ENCODE measurements at regions not wholly inside any gene's neighbourhood (a gene's known extent, or its start where the extent isn't known, plus 50 kb on each side); places are given as distances from the start of the nearest gene placed in this dataset.

GRCh38 chr4:152072001-152072485, 311.2 kb upstream of the GATB start:
- Histone ChIP-seq H3K36me3 (no peaks in the 10 kb centered on the region), H3K27me3 (no peaks in the 10 kb centered on the region), H3K27ac (no peak overlapping the region), H3K4me3 (no peak overlapping the region), H3K9me3 (no peaks in the 10 kb centered on the region), H3K4me1 (no peaks in the 10 kb centered on the region)
- TF ChIP-seq POLR2A (IDR thresholded peaks at IDR 0.05): no peak
- TF ChIP-seq CTCF (IDR thresholded peaks at IDR 0.05): no peak
- intact Hi-C loops (cut with DNase I; ENCODE audit: low total_unique reads): no loop called here
- no peak for DNase-seq

- no peaks in the 10 kb centered on the region for H3K36me3 ChIP-seq
- no peak overlapping the region for H3K4me3 ChIP-seq
- no peaks in the 10 kb centered on the region for H3K9me3 ChIP-seq
- no peaks in the 10 kb centered on the region for H3K4me1 ChIP-seq
- H3K27me3 ChIP-seq: no peaks in the 10 kb centered on the region
- TF ChIP-seq CTCF (IDR thresholded peaks at IDR 0.05) (no peak), POLR2A (IDR thresholded peaks at IDR 0.05) (no peak)
- no peak for DNase-seq
- H3K27ac ChIP-seq: no peak overlapping the region
- intact Hi-C loops (cut with DNase I; ENCODE audit: low total_unique reads): no loop called here
Observed at GRCh38 chr4:152070854-152071253, 310.0 kb upstream of the GATB start.

- no peak for DNase-seq
- TF ChIP-seq POLR2A (IDR thresholded peaks at IDR 0.05) (no peak), CTCF (IDR thresholded peaks at IDR 0.05) (no peak)
- Histone ChIP-seq H3K36me3 (no peaks in the 10 kb centered on the region), H3K9me3 (no peaks in the 10 kb centered on the region), H3K4me3 (no peak overlapping the region), H3K27ac (no peak overlapping the region), H3K4me1 (no peaks in the 10 kb centered on the region), H3K27me3 (no peaks in the 10 kb centered on the region)
- intact Hi-C loops (cut with DNase I; ENCODE audit: low total_unique reads): no loop called here
Observed at GRCh38 chr4:152068866-152069265, 308.1 kb upstream of the GATB start.

- intact Hi-C loops (cut with DNase I; ENCODE audit: low total_unique reads): no loop called here
- Histone ChIP-seq H3K4me3 (no peak overlapping the region), H3K36me3 (no peaks in the 10 kb centered on the region), H3K4me1 (no peaks in the 10 kb centered on the region), H3K27me3 (no peaks in the 10 kb centered on the region), H3K27ac (no peak overlapping the region), H3K9me3 (no peaks in the 10 kb centered on the region)
- no peak for DNase-seq
- TF ChIP-seq CTCF (IDR thresholded peaks at IDR 0.05) (no peak), POLR2A (IDR thresholded peaks at IDR 0.05) (no peak)
Observed at GRCh38 chr4:152065545-152065944, 304.7 kb upstream of the GATB start.

GRCh38 chr4:152064753-152065152, 303.9 kb upstream of the GATB start:
- TF ChIP-seq POLR2A (IDR thresholded peaks at IDR 0.05): no peak
- no peak for TF ChIP-seq CTCF (IDR thresholded peaks at IDR 0.05)
- Histone ChIP-seq H3K9me3 (no peaks in the 10 kb centered on the region), H3K4me3 (no peak overlapping the region), H3K36me3 (no peaks in the 10 kb centered on the region), H3K27me3 (no peaks in the 10 kb centered on the region), H3K27ac (no peak overlapping the region), H3K4me1 (no peaks in the 10 kb centered on the region)
- no peak for DNase-seq
- intact Hi-C loops (cut with DNase I; ENCODE audit: low total_unique reads): no loop called here
